IPS-15b (cell line): ENCODE measurements at regions not wholly inside any gene's neighbourhood (a gene's known extent, or its start where the extent isn't known, plus 50 kb on each side); places are given as distances from the start of the nearest gene placed in this dataset.
"Not testable (repeated sequence)": the region's sequence is repeated elsewhere in the genome, so short reads cannot be mapped to it uniquely, and the experiment has no call there.

Experiments
- H3K27me3 ChIP-seq: one replicate; pipeline ENCODE4 v1.6.1; 2013; ENCODE audit warnings: low read length; ENCODE audit not compliant: control insufficient read depth, insufficient read depth
- H3K36me3 ChIP-seq: one replicate; pipeline ENCODE4 v1.6.1; 2013; ENCODE audit warnings: low read length; ENCODE audit not compliant: control insufficient read depth, insufficient read depth
- H3K4me1 ChIP-seq: one replicate; pipeline ENCODE4 v1.6.1; 2013; ENCODE audit warnings: mild to moderate bottlenecking, low read length; ENCODE audit not compliant: control insufficient read depth, insufficient read depth
- H3K4me3 ChIP-seq: one replicate; pipeline ENCODE4 v1.5.1; 2013; ENCODE audit warnings: low read depth, low read length
- H3K9ac ChIP-seq: one replicate; pipeline ENCODE4 v1.6.1; 2013; ENCODE audit warnings: low read depth, mild to moderate bottlenecking, low read length
- H3K9me3 ChIP-seq: one replicate; pipeline ENCODE4 v1.6.1; 2013; ENCODE audit warnings: mild to moderate bottlenecking, low read length; ENCODE audit not compliant: control insufficient read depth, insufficient read depth

DNA sequence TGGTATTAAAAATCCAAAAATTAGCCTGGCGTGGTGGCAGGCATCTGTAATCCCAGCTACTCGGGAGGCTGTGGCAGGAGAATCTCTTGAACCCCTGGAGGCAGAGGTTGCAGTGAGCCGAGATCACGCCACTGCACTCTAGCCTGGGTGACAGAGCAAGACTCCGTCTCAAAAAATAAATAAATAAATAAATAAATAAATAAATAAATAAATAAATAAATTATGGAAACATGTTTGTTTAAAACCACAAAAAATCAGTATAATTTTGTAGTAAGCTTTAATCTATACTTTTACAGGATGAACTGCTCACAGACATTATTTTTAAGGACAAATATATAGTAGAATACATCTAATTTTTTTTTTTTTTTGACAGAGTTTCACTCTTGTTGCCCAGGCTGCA, 521.3 kb upstream of the ATXN7L3B start:
- H3K9ac ChIP-seq, H3K9me3 ChIP-seq, H3K27me3 ChIP-seq, H3K4me1 ChIP-seq, H3K4me3 ChIP-seq, H3K36me3 ChIP-seq: not testable (repeated sequence)

- no peaks in the 10 kb centered on the region for H3K9me3 ChIP-seq
- H3K27me3 ChIP-seq = no peaks in the 10 kb centered on the region
- H3K4me3 ChIP-seq = no peak overlapping the region
- no peaks in the 10 kb centered on the region for H3K4me1 ChIP-seq
- H3K9ac ChIP-seq = no peak overlapping the region
- no peaks in the 10 kb centered on the region for H3K36me3 ChIP-seq
These were observed 518.8 kb upstream of the ATXN7L3B start for GRCh38 chr12:74018849-74019248.

DNA sequence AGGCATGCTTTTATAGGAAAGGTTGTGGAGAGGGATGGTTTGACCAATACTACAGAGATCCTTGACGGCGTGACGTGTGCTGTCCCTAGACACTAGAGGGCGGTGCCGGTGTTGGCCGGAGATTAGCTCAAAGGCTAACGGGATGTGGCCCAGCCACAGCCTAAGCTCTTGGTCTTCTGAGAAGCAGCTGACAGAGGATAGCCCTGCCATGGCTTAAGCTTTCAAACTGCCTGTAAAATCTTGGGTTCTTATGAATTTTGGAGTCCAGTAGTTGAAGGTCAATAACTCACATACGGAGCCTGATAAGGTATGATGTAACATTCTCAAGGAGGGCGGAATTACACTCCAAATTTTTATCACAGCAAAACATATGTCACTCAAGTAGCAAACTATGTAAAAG, 515.7 kb upstream of the ATXN7L3B start:
- Histone ChIP-seq H3K9ac (no peak overlapping the region), H3K27me3 (no peaks in the 10 kb centered on the region), H3K4me1 (no peaks in the 10 kb centered on the region), H3K4me3 (no peak overlapping the region), H3K36me3 (no peaks in the 10 kb centered on the region), H3K9me3 (no peaks in the 10 kb centered on the region)

GRCh38 chr12:74031045-74031444, 506.6 kb upstream of the ATXN7L3B start:
- Histone ChIP-seq H3K4me1 (no peaks in the 10 kb centered on the region), H3K36me3 (no peaks in the 10 kb centered on the region), H3K9ac (no peak overlapping the region), H3K9me3 (no peaks in the 10 kb centered on the region), H3K4me3 (no peak overlapping the region), H3K27me3 (no peaks in the 10 kb centered on the region)

DNA sequence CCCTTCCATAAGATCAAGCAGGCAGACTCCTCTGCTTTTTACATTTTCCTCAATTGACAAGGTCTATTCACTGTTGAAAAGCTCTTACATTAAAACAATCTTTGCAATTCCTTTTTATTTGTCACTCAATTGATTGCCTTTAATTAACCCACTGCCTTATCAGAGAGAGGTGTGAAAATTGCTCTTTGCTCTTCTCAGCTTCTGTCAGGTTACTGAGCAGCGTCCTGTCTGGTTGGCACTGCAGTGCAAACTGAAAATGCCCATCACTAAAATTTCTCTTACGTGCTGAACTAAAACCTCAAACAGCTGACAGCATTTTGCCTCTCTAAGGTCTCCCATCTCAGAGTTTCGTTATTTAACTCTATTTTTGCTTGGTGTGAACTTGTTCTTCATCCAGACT, 504.1 kb upstream of the ATXN7L3B start:
- H3K9me3 ChIP-seq = no peaks in the 10 kb centered on the region
- H3K4me1 ChIP-seq = no peaks in the 10 kb centered on the region
- H3K4me3 ChIP-seq = no peak overlapping the region
- no peaks in the 10 kb centered on the region for H3K36me3 ChIP-seq
- no peaks in the 10 kb centered on the region for H3K27me3 ChIP-seq
- H3K9ac ChIP-seq = no peak overlapping the region

DNA sequence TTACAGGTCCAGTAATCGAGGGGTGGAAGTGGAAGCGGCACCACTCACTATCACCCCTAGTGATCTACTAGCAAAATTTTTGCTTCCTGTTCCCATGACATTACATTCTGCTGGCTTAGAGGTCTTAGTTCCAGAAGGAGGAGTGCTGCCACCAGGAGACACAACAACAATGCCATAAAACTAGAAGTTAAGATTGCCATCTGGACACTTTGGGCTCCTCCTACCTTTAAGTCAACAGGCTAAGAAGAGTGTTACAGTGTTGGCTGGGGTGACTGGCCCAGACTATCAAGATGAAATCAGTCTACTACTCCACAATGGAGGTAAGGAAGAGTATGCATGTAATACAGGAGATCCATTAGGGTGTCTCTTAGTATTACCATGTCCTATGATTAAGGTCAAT, 498.5 kb upstream of the ATXN7L3B start:
- H3K9me3 ChIP-seq, H3K9ac ChIP-seq, H3K27me3 ChIP-seq, H3K36me3 ChIP-seq, H3K4me1 ChIP-seq, H3K4me3 ChIP-seq: not testable (repeated sequence)

GRCh38 chr12:74043343-74043742, 494.3 kb upstream of the ATXN7L3B start:
- no peak overlapping the region for H3K4me3 ChIP-seq
- no peaks in the 10 kb centered on the region for H3K9me3 ChIP-seq
- H3K4me1 ChIP-seq = no peaks in the 10 kb centered on the region
- no peaks in the 10 kb centered on the region for H3K27me3 ChIP-seq
- no peak overlapping the region for H3K9ac ChIP-seq
- no peaks in the 10 kb centered on the region for H3K36me3 ChIP-seq

GRCh38 chr12:74049348-74049747, 488.3 kb upstream of the ATXN7L3B start:
- Histone ChIP-seq H3K4me3 (no peak overlapping the region), H3K9me3 (no peaks in the 10 kb centered on the region), H3K27me3 (no peaks in the 10 kb centered on the region), H3K4me1 (peaks cover 10% of the 10 kb centered on the region), H3K9ac (no peak overlapping the region), H3K36me3 (no peaks in the 10 kb centered on the region)

DNA sequence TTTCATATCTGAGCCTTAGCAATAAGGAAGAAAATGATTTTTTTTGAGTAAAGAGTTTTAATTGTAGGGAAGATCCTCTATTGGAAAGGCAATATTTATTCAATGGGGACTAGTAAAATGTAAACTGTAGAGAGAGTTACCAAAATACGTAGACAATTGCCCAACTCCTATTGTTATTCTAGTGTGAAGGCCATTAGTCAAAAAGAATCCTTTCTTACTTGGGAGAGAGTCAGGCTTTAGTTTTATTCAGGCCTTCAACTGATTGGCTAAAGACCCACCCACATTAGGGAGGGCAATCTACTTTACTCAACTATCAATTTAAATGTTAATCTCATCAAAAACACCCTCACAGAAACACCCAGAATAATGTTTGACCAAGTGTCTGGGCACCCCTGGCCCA, 485.8 kb upstream of the ATXN7L3B start:
- Histone ChIP-seq H3K36me3 (no peaks in the 10 kb centered on the region), H3K9ac (no peak overlapping the region), H3K4me3 (no peak overlapping the region), H3K27me3 (no peaks in the 10 kb centered on the region), H3K4me1 (peaks cover 10% of the 10 kb centered on the region), H3K9me3 (no peaks in the 10 kb centered on the region)

DNA sequence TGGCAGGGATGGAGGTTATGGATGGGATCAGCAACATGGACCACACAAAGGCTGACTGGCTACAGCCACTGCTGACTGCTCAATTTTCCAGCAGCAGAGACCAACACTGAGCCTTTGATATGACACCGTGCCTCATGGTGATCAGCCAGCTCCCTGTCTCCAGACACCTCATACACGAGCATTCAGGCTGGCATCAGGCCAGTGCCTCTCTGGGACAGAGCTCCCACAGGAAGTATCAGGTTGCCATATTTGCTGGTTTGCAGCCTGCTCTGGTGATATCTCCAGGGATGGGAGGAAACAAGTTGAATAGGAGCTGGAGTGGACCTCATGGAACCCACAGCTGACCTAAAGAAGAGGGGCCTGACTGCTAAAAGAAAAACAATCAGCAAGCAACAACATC, 471.2 kb upstream of the ATXN7L3B start:
- Histone ChIP-seq H3K4me1 (no peaks in the 10 kb centered on the region), H3K4me3 (no peak overlapping the region), H3K9ac (no peak overlapping the region), H3K36me3 (no peaks in the 10 kb centered on the region), H3K9me3 (no peaks in the 10 kb centered on the region), H3K27me3 (no peaks in the 10 kb centered on the region)

- Histone ChIP-seq H3K9me3 (no peaks in the 10 kb centered on the region), H3K27me3 (no peaks in the 10 kb centered on the region), H3K9ac (no peak overlapping the region), H3K4me1 (no peaks in the 10 kb centered on the region), H3K4me3 (no peak overlapping the region), H3K36me3 (no peaks in the 10 kb centered on the region)
These were observed 466.5 kb upstream of the ATXN7L3B start for GRCh38 chr12:74071182-74071581.

GRCh38 chr12:74076918-74077317, 460.7 kb upstream of the ATXN7L3B start:
- H3K27me3 ChIP-seq = no peaks in the 10 kb centered on the region
- no peak overlapping the region for H3K9ac ChIP-seq
- H3K4me1 ChIP-seq = no peaks in the 10 kb centered on the region
- no peaks in the 10 kb centered on the region for H3K9me3 ChIP-seq
- no peaks in the 10 kb centered on the region for H3K36me3 ChIP-seq
- no peak overlapping the region for H3K4me3 ChIP-seq

DNA sequence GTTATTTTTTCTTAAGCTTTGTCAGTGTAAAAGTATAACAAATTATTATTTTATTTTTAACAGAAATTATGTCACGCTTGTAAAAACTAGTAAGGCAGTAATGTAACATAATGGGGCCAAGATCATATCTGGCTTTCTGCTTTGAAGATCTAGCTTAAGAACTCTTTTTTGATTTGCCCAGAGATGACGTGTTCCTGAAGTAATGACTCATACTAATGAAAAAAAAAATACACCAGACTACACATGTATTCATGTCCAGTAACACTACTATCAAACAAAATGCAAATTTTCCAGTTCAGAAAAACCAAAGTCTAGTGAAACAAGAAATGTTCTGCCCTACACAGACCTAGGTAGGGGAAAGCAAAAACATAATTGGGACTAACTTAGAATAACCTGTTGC, 432.2 kb upstream of the ATXN7L3B start:
- H3K4me3 ChIP-seq = no peak overlapping the region
- H3K4me1 ChIP-seq = no peaks in the 10 kb centered on the region
- H3K27me3 ChIP-seq = no peaks in the 10 kb centered on the region
- H3K9me3 ChIP-seq = no peaks in the 10 kb centered on the region
- no peak overlapping the region for H3K9ac ChIP-seq
- H3K36me3 ChIP-seq = no peaks in the 10 kb centered on the region
